HCT116 (cell line): ENCODE measurements at regions not wholly inside any gene's neighbourhood (a gene's known extent, or its start where the extent isn't known, plus 50 kb on each side); places are given as distances from the start of the nearest gene placed in this dataset.

Source experiments
- ATAC-seq: fragments of 200-7000 bp; cut with Tn5 transposase; 2 replicates; pipeline ENCODE4 v1.9.1; 2020; ENCODE audit warnings: mild to moderate bottlenecking, moderate library complexity
- BruUV-seq: library from RNA; stranded (reverse); fragments of 400-500 nt; replicated peaks from 2 replicates; lab custom pipeline; 2021; lab: Mats Ljungman, UMichigan
- CTCF ChIA-PET: fragments of 300-600 bp; sonication (Branson Sonifier 250); formaldehyde crosslinking; loops from one replicate; lab custom pipeline; 2021; ENCODE audit warnings: antibody characterized with exemption; lab: Charles Lee
- POLR2A ChIA-PET: fragments of 300-600, 350-600 bp; sonication (Branson Sonifier 250); formaldehyde crosslinking; loops from one replicate; lab custom pipeline; 2021; ENCODE audit warnings: antibody characterized with exemption; lab: Charles Lee
- RAD21 ChIA-PET, 2 experiments: fragments of 300-600 bp; sonication (Branson Sonifier 250); formaldehyde crosslinking; loops; one replicate each; lab custom pipeline; 2023; ENCODE audit warnings: low total read pairs in 2 of 2; ENCODE audit not compliant: uncharacterized antibody in 2 of 2, unreplicated experiment in 2 of 2, low non-redundant PET in 1 of 2; lab: Charles Lee
- DNase-seq: peaks from one replicate; pipeline ENCODE4 v3.0.0-alpha.2; 2010; ENCODE audit warnings: low read depth, low spot score
- H2AFZ ChIP-seq: fragments of 200-600 bp; shearing (Covaris generic), sonication (generic); 2 replicates; pipeline ENCODE4 v1.6.1; 2017; ENCODE audit warnings: low read depth, mixed run types, mixed read lengths, antibody characterized with exemption, low read length; ENCODE audit not compliant: poor library complexity, severe bottlenecking
- H3K27ac ChIP-seq: 2 replicates; pipeline ENCODE4 v1.5.1; 2012; ENCODE audit warnings: low read depth, low read length
- H3K27me3 ChIP-seq: fragments of 200-600 bp; sonication (generic); 2 replicates; pipeline ENCODE4 v1.6.1; 2016; ENCODE audit warnings: mixed run types, low read length, mixed read lengths; ENCODE audit not compliant: insufficient read depth
- H3K36me3 ChIP-seq, 2 experiments: fragments of 200-500 bp in 1 of 2; fragments of 200-600 bp in 1 of 2; sonication (Bioruptor generic) in 1 of 2; sonication (generic) in 1 of 2; 2 replicates each; pipeline versions ENCODE4 v1.5.1 to v1.6.1; 2014 to 2016; ENCODE audit warnings: low read length in 2 of 2, inconsistent platforms in 1 of 2, mixed read lengths in 1 of 2, mixed run types in 1 of 2; ENCODE audit not compliant: insufficient read depth in 2 of 2, control insufficient read depth in 1 of 2
- H3K4me1 ChIP-seq, 2 experiments: fragments of 200-600 bp in 1 of 2; sonication (generic) in 1 of 2; 2 replicates each; pipeline versions ENCODE4 v1.5.1 to v1.6.1; 2012 to 2017; ENCODE audit warnings: low read length in 2 of 2, inconsistent platforms in 1 of 2, mild to moderate bottlenecking in 1 of 2, mixed read lengths in 1 of 2, mixed run types in 1 of 2, moderate library complexity in 1 of 2; ENCODE audit not compliant: insufficient read depth in 2 of 2, control insufficient read depth in 1 of 2
- H3K4me2 ChIP-seq: fragments of 200-600 bp; sonication (generic); 2 replicates; pipeline ENCODE4 v1.6.1; 2017; ENCODE audit warnings: mixed run types, low read length, mixed read lengths
- H3K4me3 ChIP-seq, 2 experiments: fragments of 200-600 bp in 1 of 2; sonication (generic) in 1 of 2; replicated peaks in 1 of 2; 2 replicates each; pipeline ENCODE4 v1.5.1; 2011 to 2016; ENCODE audit warnings: low read length in 2 of 2, control low read depth in 1 of 2, low read depth in 1 of 2, mild to moderate bottlenecking in 1 of 2, mixed read lengths in 1 of 2, mixed run types in 1 of 2
- H3K79me2 ChIP-seq: fragments of 200-600 bp; sonication (generic); 2 replicates; pipeline ENCODE4 v1.6.1; 2017; ENCODE audit warnings: mild to moderate bottlenecking, mixed run types, low read length, moderate library complexity, mixed read lengths; ENCODE audit not compliant: insufficient read depth
- H3K9ac ChIP-seq: fragments of 200-600 bp; sonication (generic); 2 replicates; pipeline ENCODE4 v1.6.1; 2016; ENCODE audit warnings: low read length, mixed read lengths
- H3K9me2 ChIP-seq: fragments of 200-600 bp; sonication (generic), shearing (Covaris generic); 2 replicates; pipeline ENCODE4 v1.6.1; 2017; ENCODE audit warnings: mixed run types, mild to moderate bottlenecking, moderate library complexity; ENCODE audit not compliant: insufficient read depth
- H3K9me3 ChIP-seq, 2 experiments: fragments of 200-500 bp in 1 of 2; fragments of 200-600 bp in 1 of 2; sonication (Bioruptor generic) in 1 of 2; sonication (generic) in 1 of 2; 2 replicates each; pipeline ENCODE4 v1.6.1; 2014 to 2017; ENCODE audit warnings: low read length in 2 of 2, mixed read lengths in 2 of 2, inconsistent platforms in 1 of 2, low read depth in 1 of 2, mild to moderate bottlenecking in 1 of 2, mixed run types in 1 of 2, moderate library complexity in 1 of 2; ENCODE audit not compliant: control insufficient read depth in 1 of 2, insufficient read depth in 1 of 2
- H4K20me1 ChIP-seq: fragments of 200-600 bp; sonication (generic), shearing (Covaris generic); 2 replicates; pipeline ENCODE4 v1.6.1; 2017; ENCODE audit warnings: mixed run types, mild to moderate bottlenecking, moderate library complexity; ENCODE audit not compliant: insufficient read depth
- CBX3 ChIP-seq: IDR thresholded peaks from 2 replicates; pipeline ENCODE4 v1.6.1; 2012; ENCODE audit warnings: low read depth
- RAD21 ChIP-seq: IDR thresholded peaks from 2 replicates; pipeline ENCODE4 v1.6.1; 2012; ENCODE audit warnings: low read depth, mild to moderate bottlenecking
- intact Hi-C: fragments of 100-400 bp; cut with micrococcal nuclease; formaldehyde crosslinking; loops from 2 replicates; pipeline ENCODE4 v1.10.0; 2022
- TF ChIP-seq, protein P1 (sequence below), 3 experiments: fragments of 200-600 bp in 1 of 3; sonication (generic) in 1 of 3; IDR thresholded peaks in 2 of 3; conservative IDR thresholded peaks in 1 of 3; 2 replicates each; pipeline ENCODE4 v1.5.1; 2012 to 2017; ENCODE audit warnings: low read depth in 2 of 3, low read length in 2 of 3, antibody characterized with exemption in 1 of 3, borderline replicate concordance in 1 of 3, control low read depth in 1 of 3, mild to moderate bottlenecking in 1 of 3, mixed read lengths in 1 of 3, mixed run types in 1 of 3, moderate library complexity in 1 of 3; ENCODE audit not compliant: insufficient read depth in 1 of 3
- TF ChIP-seq, protein P2 (sequence below): IDR thresholded peaks from 2 replicates; pipeline ENCODE4 v1.6.1; 2012; ENCODE audit warnings: low read depth

DNA sequence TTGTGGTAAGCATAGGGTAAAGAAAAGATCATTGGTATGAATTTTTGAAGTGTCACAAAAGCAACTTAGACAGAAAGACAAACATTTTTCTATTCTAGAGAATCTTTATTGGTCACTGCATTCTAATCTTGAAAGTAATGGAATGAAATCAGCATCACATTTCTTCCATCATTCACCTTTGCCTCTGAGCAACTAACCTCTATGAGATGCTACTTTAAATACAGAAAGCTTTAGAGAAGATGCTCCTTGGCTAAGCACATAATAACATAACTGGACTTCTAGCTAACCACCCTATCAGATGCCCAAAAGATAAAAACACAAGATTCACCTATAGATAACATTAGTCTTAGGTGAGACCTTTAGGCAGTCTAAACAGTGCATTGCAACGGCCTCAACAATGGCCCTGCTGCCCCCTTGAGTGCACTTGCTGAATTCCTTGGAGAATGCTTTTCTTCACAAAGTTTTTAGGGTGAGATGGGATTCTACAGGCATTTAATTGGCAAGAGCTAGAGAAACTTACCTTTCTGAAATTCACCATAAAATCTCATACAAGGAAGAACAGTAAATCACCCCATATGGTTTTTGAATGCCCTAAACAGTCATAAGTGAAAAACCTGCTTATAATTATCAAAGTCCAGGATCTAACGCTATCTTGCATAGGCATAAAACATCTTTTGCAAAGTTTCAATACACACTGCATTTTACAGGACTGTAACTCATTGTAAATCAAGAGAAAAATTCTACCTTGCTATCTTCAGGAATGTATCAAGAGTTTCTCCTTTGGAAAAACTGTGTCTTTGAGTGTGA is 791.3 kb upstream of the CHAC2 start:
- DNase-seq, result peak; percentile 36
- no peaks in the 10 kb centered on the region for H4K20me1 ChIP-seq
- peak; percentile 92 for ATAC-seq
- H3K27me3 ChIP-seq, result no peaks in the 10 kb centered on the region
- H3K9me2 ChIP-seq, result no peaks in the 10 kb centered on the region
- TF ChIP-seq, protein P1, sequence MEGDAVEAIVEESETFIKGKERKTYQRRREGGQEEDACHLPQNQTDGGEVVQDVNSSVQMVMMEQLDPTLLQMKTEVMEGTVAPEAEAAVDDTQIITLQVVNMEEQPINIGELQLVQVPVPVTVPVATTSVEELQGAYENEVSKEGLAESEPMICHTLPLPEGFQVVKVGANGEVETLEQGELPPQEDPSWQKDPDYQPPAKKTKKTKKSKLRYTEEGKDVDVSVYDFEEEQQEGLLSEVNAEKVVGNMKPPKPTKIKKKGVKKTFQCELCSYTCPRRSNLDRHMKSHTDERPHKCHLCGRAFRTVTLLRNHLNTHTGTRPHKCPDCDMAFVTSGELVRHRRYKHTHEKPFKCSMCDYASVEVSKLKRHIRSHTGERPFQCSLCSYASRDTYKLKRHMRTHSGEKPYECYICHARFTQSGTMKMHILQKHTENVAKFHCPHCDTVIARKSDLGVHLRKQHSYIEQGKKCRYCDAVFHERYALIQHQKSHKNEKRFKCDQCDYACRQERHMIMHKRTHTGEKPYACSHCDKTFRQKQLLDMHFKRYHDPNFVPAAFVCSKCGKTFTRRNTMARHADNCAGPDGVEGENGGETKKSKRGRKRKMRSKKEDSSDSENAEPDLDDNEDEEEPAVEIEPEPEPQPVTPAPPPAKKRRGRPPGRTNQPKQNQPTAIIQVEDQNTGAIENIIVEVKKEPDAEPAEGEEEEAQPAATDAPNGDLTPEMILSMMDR (IDR thresholded peaks at IDR 0.05 in 2 of 3, conservative IDR thresholded peaks at IDR 0.05 in 1 of 3; ENCODE audit: borderline replicate concordance in 1 of 3, insufficient read depth in 1 of 3, low read depth in 2 of 3, low read length in 2 of 3), result peak; percentile 62 to 91 (median 79); a peak in 5 of 6 replicates
- TF ChIP-seq, protein P2, sequence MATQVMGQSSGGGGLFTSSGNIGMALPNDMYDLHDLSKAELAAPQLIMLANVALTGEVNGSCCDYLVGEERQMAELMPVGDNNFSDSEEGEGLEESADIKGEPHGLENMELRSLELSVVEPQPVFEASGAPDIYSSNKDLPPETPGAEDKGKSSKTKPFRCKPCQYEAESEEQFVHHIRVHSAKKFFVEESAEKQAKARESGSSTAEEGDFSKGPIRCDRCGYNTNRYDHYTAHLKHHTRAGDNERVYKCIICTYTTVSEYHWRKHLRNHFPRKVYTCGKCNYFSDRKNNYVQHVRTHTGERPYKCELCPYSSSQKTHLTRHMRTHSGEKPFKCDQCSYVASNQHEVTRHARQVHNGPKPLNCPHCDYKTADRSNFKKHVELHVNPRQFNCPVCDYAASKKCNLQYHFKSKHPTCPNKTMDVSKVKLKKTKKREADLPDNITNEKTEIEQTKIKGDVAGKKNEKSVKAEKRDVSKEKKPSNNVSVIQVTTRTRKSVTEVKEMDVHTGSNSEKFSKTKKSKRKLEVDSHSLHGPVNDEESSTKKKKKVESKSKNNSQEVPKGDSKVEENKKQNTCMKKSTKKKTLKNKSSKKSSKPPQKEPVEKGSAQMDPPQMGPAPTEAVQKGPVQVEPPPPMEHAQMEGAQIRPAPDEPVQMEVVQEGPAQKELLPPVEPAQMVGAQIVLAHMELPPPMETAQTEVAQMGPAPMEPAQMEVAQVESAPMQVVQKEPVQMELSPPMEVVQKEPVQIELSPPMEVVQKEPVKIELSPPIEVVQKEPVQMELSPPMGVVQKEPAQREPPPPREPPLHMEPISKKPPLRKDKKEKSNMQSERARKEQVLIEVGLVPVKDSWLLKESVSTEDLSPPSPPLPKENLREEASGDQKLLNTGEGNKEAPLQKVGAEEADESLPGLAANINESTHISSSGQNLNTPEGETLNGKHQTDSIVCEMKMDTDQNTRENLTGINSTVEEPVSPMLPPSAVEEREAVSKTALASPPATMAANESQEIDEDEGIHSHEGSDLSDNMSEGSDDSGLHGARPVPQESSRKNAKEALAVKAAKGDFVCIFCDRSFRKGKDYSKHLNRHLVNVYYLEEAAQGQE, result no peak
- TF ChIP-seq RAD21, result peak; percentile 87
- no peak for TF ChIP-seq CBX3
- H3K4me2 ChIP-seq, result no peak overlapping the region
- BruUV-seq, result no TSS peak
- H3K27ac ChIP-seq, result no peak overlapping the region
- H3K79me2 ChIP-seq, result no peaks in the 10 kb centered on the region
- H2AFZ ChIP-seq, result peak overlapping the region; percentile 89
- RAD21 ChIA-PET, result interaction anchor here in 1 of 2 experiments (0.7 kb wide), 1 partner anchor 11 kb away, joined by 3 read pairs; no protein-coding TSS in a partner anchor
- no peak overlapping the region for H3K4me3 ChIP-seq
- POLR2A ChIA-PET, result no interaction called here
- no peaks in the 10 kb centered on the region for H3K4me1 ChIP-seq
- no peaks in the 10 kb centered on the region for H3K9me3 ChIP-seq
- no peaks in the 10 kb centered on the region for H3K36me3 ChIP-seq
- intact Hi-C loops, result loop anchor here (1.0 to 5.0 kb wide), 2 partner anchors 164 to 560 kb away; no protein-coding TSS in a partner anchor
- CTCF ChIA-PET, result interaction anchor here (0.6 to 1.2 kb wide), 5 partner anchors 15 to 560 kb away, joined by 3 to 7 read pairs (median 4); no protein-coding TSS in a partner anchor
- no peak overlapping the region for H3K9ac ChIP-seq
